Keratinocyte (primary cell): ENCODE measurements at regions not wholly inside any gene's neighbourhood (a gene's known extent, or its start where the extent isn't known, plus 50 kb on each side); places are given as distances from the start of the nearest gene placed in this dataset.

Source experiments
- DNase-seq: peaks from one replicate; pipeline ENCODE4 v3.0.0-alpha.2; 2011; ENCODE audit warnings: low read depth, missing footprints, low spot score
- FAIRE-seq: peaks from 2 replicates; lab custom pipeline; 2011; peaks lifted over from hg19 to GRCh38; lab: Jason Lieb, UNC
- H2AFZ ChIP-seq: 2 replicates; pipeline ENCODE4 v1.6.0; 2012; ENCODE audit warnings: low read length, control low read depth, inconsistent platforms; ENCODE audit not compliant: control insufficient read depth
- H3K27ac ChIP-seq: 2 replicates; pipeline ENCODE4 v1.5.1; 2011; ENCODE audit warnings: low read length; ENCODE audit not compliant: control insufficient read depth, insufficient read depth
- H3K27me3 ChIP-seq: 3 replicates; pipeline ENCODE4 v1.6.0; 2011; ENCODE audit warnings: low read length; ENCODE audit not compliant: control insufficient read depth, insufficient read depth; ENCODE audit errors: extremely low read depth
- H3K36me3 ChIP-seq, 2 experiments: 2 replicates in 1 of 2; 3 replicates in 1 of 2; pipeline ENCODE4 v1.5.1; 2011; ENCODE audit warnings: low read length in 2 of 2, mild to moderate bottlenecking in 1 of 2; ENCODE audit not compliant: control insufficient read depth in 2 of 2, insufficient read depth in 2 of 2; ENCODE audit errors: extremely low read depth in 1 of 2
- H3K4me1 ChIP-seq: 3 replicates; pipeline ENCODE4 v1.5.1; 2011; ENCODE audit warnings: low read length; ENCODE audit not compliant: control insufficient read depth, insufficient read depth; ENCODE audit errors: extremely low read depth
- H3K4me2 ChIP-seq: 3 replicates; pipeline ENCODE4 v1.6.0; 2011; ENCODE audit warnings: low read depth, low read length; ENCODE audit not compliant: control insufficient read depth, insufficient read depth; ENCODE audit errors: extremely low read depth
- H3K4me3 ChIP-seq, 3 experiments: fragments of 200-600 bp in 1 of 3; sonication (generic) in 1 of 3; 2 replicates in 2 of 3; 3 replicates in 1 of 3; pipeline ENCODE4 v1.5.1; 2011 to 2016; ENCODE audit warnings: low read length in 3 of 3, mild to moderate bottlenecking in 3 of 3, control low read depth in 2 of 3, inconsistent platforms in 1 of 3, low read depth in 1 of 3, mixed read lengths in 1 of 3, mixed run types in 1 of 3, moderate library complexity in 1 of 3; ENCODE audit not compliant: control insufficient read depth in 2 of 3, insufficient read depth in 2 of 3; ENCODE audit errors: extremely low read depth in 1 of 3
- H3K79me2 ChIP-seq: 2 replicates; pipeline ENCODE4 v1.6.0; 2012; ENCODE audit warnings: low read length; ENCODE audit not compliant: control insufficient read depth, insufficient read depth
- H3K9ac ChIP-seq: 3 replicates; pipeline ENCODE4 v1.6.0; 2011; ENCODE audit warnings: low read length; ENCODE audit not compliant: control insufficient read depth, insufficient read depth; ENCODE audit errors: extremely low read depth
- H3K9me1 ChIP-seq: 3 replicates; pipeline ENCODE4 v1.6.0; 2011; ENCODE audit warnings: low read length; ENCODE audit not compliant: control insufficient read depth, insufficient read depth; ENCODE audit errors: extremely low read depth
- H3K9me3 ChIP-seq: 2 replicates; pipeline ENCODE4 v1.5.1; 2012; ENCODE audit warnings: low read depth, low read length; ENCODE audit not compliant: control insufficient read depth
- H4K20me1 ChIP-seq: 3 replicates; pipeline ENCODE4 v1.6.0; 2011; ENCODE audit warnings: low read length; ENCODE audit not compliant: control insufficient read depth, insufficient read depth; ENCODE audit errors: extremely low read depth
- EZH2 ChIP-seq: IDR thresholded peaks from one replicate; pipeline ENCODE4 v1.6.1; 2012; ENCODE audit warnings: inconsistent platforms, mild to moderate bottlenecking, low read length, moderate library complexity
- dilution Hi-C: fragments of 300-500 bp; cut with MboI; formaldehyde crosslinking; loops from one replicate; pipeline ENCODE4 v1.7.0; 2020; ENCODE audit warnings: low sequenced_read_pairs; ENCODE audit not compliant: extremely low pct_ligation_motif_present
- TF ChIP-seq, protein P1 (sequence below), 3 experiments: IDR thresholded peaks in 1 of 3; conservative IDR thresholded peaks in 1 of 3; optimal IDR thresholded peaks in 1 of 3; 2 replicates in 2 of 3; 3 replicates in 1 of 3; pipeline versions ENCODE3 to v1.5.1; 2011; ENCODE audit warnings: low read length in 3 of 3, mild to moderate bottlenecking in 3 of 3, moderate library complexity in 2 of 3, control low read depth in 1 of 3, inconsistent platforms in 1 of 3; ENCODE audit not compliant: insufficient read depth in 2 of 3; ENCODE audit errors: extremely low read depth in 1 of 3

- H3K4me1 ChIP-seq: no peaks in the 10 kb centered on the region
- H3K9ac ChIP-seq: no peak overlapping the region
- no peaks in the 10 kb centered on the region for H3K9me3 ChIP-seq
- H3K27ac ChIP-seq: no peak overlapping the region
- TF ChIP-seq, protein P1, sequence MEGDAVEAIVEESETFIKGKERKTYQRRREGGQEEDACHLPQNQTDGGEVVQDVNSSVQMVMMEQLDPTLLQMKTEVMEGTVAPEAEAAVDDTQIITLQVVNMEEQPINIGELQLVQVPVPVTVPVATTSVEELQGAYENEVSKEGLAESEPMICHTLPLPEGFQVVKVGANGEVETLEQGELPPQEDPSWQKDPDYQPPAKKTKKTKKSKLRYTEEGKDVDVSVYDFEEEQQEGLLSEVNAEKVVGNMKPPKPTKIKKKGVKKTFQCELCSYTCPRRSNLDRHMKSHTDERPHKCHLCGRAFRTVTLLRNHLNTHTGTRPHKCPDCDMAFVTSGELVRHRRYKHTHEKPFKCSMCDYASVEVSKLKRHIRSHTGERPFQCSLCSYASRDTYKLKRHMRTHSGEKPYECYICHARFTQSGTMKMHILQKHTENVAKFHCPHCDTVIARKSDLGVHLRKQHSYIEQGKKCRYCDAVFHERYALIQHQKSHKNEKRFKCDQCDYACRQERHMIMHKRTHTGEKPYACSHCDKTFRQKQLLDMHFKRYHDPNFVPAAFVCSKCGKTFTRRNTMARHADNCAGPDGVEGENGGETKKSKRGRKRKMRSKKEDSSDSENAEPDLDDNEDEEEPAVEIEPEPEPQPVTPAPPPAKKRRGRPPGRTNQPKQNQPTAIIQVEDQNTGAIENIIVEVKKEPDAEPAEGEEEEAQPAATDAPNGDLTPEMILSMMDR (optimal IDR thresholded peaks at IDR 0.05 in 1 of 3, IDR thresholded peaks at IDR 0.05 in 1 of 3, conservative IDR thresholded peaks at IDR 0.05 in 1 of 3; ENCODE audit: extremely low read depth in 1 of 3, insufficient read depth in 2 of 3, low read length in 3 of 3): no peak
- no peak for TF ChIP-seq EZH2
- H3K9me1 ChIP-seq: no peaks in the 10 kb centered on the region
- no peak overlapping the region for H2AFZ ChIP-seq
- H4K20me1 ChIP-seq: no peaks in the 10 kb centered on the region
- no peak for FAIRE-seq
- H3K4me3 ChIP-seq: no peak overlapping the region
- dilution Hi-C loops: no loop called here
- H3K27me3 ChIP-seq: no peaks in the 10 kb centered on the region
- H3K36me3 ChIP-seq: no peaks in the 10 kb centered on the region
- no peak for DNase-seq
- H3K4me2 ChIP-seq: no peak overlapping the region
- H3K79me2 ChIP-seq: no peaks in the 10 kb centered on the region
Observed at GRCh38 chr5:38681029-38681706, 124.7 kb upstream of the LIFR start.

DNA sequence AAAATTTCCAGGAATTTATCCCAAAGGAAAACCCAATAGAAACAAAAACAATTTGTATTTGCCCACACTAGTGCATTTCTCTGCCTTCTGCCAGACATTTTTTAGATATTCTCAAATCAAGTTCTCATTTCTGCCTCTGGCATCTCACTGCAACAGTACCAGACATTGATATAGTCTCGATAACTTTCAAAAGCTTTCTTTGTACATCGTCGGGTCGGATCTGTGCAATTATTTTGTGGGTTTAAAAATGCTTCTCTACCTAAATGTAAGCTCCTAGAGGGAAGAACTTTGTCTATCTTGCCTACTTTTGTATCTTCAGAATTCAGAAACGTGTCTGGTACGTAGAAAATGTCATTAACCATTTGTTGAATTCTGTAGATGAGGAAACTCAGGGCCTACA, 125.5 kb upstream of the LIFR start:
- no peaks in the 10 kb centered on the region for H3K4me1 ChIP-seq
- no peak overlapping the region for H2AFZ ChIP-seq
- H3K36me3 ChIP-seq: no peaks in the 10 kb centered on the region
- no peak for TF ChIP-seq EZH2
- TF ChIP-seq, protein P1 (optimal IDR thresholded peaks at IDR 0.05 in 1 of 3, IDR thresholded peaks at IDR 0.05 in 1 of 3, conservative IDR thresholded peaks at IDR 0.05 in 1 of 3; ENCODE audit: extremely low read depth in 1 of 3, insufficient read depth in 2 of 3, low read length in 3 of 3): no peak
- no peaks in the 10 kb centered on the region for H3K9me1 ChIP-seq
- H3K9ac ChIP-seq: no peak overlapping the region
- H3K79me2 ChIP-seq: no peaks in the 10 kb centered on the region
- H4K20me1 ChIP-seq: no peaks in the 10 kb centered on the region
- H3K9me3 ChIP-seq: no peaks in the 10 kb centered on the region
- DNase-seq (no peak), FAIRE-seq (no peak)
- no peak overlapping the region for H3K27ac ChIP-seq
- H3K4me3 ChIP-seq: no peak overlapping the region
- dilution Hi-C loops: no loop called here
- no peaks in the 10 kb centered on the region for H3K27me3 ChIP-seq
- H3K4me2 ChIP-seq: no peak overlapping the region
